ENCODE measurements at regions not wholly inside any gene's neighbourhood (a gene's known extent, or its start where the extent isn't known, plus 50 kb on each side); places are given as distances from the start of the nearest gene placed in this dataset.

- H3K9me3 ChIP-seq (ENCODE audit: control insufficient read depth, insufficient read depth, low read length), result no peaks in the 10 kb centered on the region
- ChIA-PET CTCF (interaction anchor here (1.0 to 1.1 kb wide), 2 partner anchors 135 to 227 kb away, joined by 4 read pairs; no protein-coding TSS in a partner anchor), POLR2A (no interaction called here)
- no peak overlapping the region for H3K4me3 ChIP-seq (ENCODE audit: low read depth, low read length)
- no peak for TF ChIP-seq CTCF (IDR thresholded peaks at IDR 0.05; ENCODE audit: low read depth, low read length)
- no peaks in the 10 kb centered on the region for H3K27me3 ChIP-seq (ENCODE audit: control insufficient read depth, insufficient read depth, low read length)
- no peak overlapping the region for H3K27ac ChIP-seq (ENCODE audit: low read depth, low read length)
- DNase-seq (ENCODE audit: low read depth, low spot score), result no peak
These were observed 136.5 kb upstream of the RBMS3 start for GRCh38 chr3:29144361-29144760.

- no peaks in the 10 kb centered on the region for H3K27me3 ChIP-seq (ENCODE audit: control insufficient read depth, insufficient read depth, low read length)
- CTCF ChIA-PET, result interaction anchor here (1.0 to 1.1 kb wide), 3 partner anchors 135 to 291 kb away, joined by 4 read pairs; no protein-coding TSS in a partner anchor
- H3K4me3 ChIP-seq (ENCODE audit: low read depth, low read length), result no peak overlapping the region
- no peaks in the 10 kb centered on the region for H3K9me3 ChIP-seq (ENCODE audit: control insufficient read depth, insufficient read depth, low read length)
- POLR2A ChIA-PET, result no interaction called here
- TF ChIP-seq CTCF (IDR thresholded peaks at IDR 0.05; ENCODE audit: low read depth, low read length), result peak; percentile 45
- H3K27ac ChIP-seq (ENCODE audit: low read depth, low read length), result no peak overlapping the region
- peak; percentile 34 for DNase-seq (ENCODE audit: low read depth, low spot score)
These were observed 136.1 kb upstream of the RBMS3 start for GRCh38 chr3:29144807-29145206.

- TF ChIP-seq CTCF (IDR thresholded peaks at IDR 0.05; ENCODE audit: low read depth, low read length), result no peak
- H3K4me3 ChIP-seq (ENCODE audit: low read depth, low read length), result no peak overlapping the region
- no peak for DNase-seq (ENCODE audit: low read depth, low spot score)
- H3K27me3 ChIP-seq (ENCODE audit: control insufficient read depth, insufficient read depth, low read length), result no peaks in the 10 kb centered on the region
- CTCF ChIA-PET, result interaction anchor here (1.0 to 1.1 kb wide), 3 partner anchors 134 to 292 kb away, joined by 4 read pairs; no protein-coding TSS in a partner anchor
- no peaks in the 10 kb centered on the region for H3K9me3 ChIP-seq (ENCODE audit: control insufficient read depth, insufficient read depth, low read length)
- no peak overlapping the region for H3K27ac ChIP-seq (ENCODE audit: low read depth, low read length)
- POLR2A ChIA-PET, result no interaction called here
These were observed 135.5 kb upstream of the RBMS3 start for GRCh38 chr3:29145360-29145759.

- Histone ChIP-seq H3K27ac (ENCODE audit: low read depth, low read length) (no peak overlapping the region), H3K4me3 (ENCODE audit: low read depth, low read length) (no peak overlapping the region), H3K9me3 (ENCODE audit: control insufficient read depth, insufficient read depth, low read length) (no peaks in the 10 kb centered on the region), H3K27me3 (ENCODE audit: control insufficient read depth, insufficient read depth, low read length) (no peaks in the 10 kb centered on the region)
- no peak for TF ChIP-seq CTCF (IDR thresholded peaks at IDR 0.05; ENCODE audit: low read depth, low read length)
- ChIA-PET POLR2A (interaction anchor here (0.5 kb wide), 1 partner anchor 128 kb away, joined by 5 read pairs; no protein-coding TSS in a partner anchor), CTCF (interaction anchor here (0.6 to 0.7 kb wide), 3 partner anchors 9 to 710 kb away, joined by 3 to 4 read pairs (median 3); no protein-coding TSS in a partner anchor)
- DNase-seq (ENCODE audit: low read depth, low spot score), result no peak
These were observed 128.5 kb upstream of the RBMS3 start for GRCh38 chr3:29152379-29152778.

GRCh38 chr3:29153811-29154210 lies 127.1 kb upstream of the RBMS3 start:
- CTCF ChIA-PET, result interaction anchor here (0.8 to 1.1 kb wide), 2 partner anchors 12 to 127 kb away, joined by 3 to 4 read pairs; partner anchors contain the start of gene RBMS3
- DNase-seq (ENCODE audit: low read depth, low spot score), result no peak
- no peak for TF ChIP-seq CTCF (IDR thresholded peaks at IDR 0.05; ENCODE audit: low read depth, low read length)
- Histone ChIP-seq H3K4me3 (ENCODE audit: low read depth, low read length) (no peak overlapping the region), H3K27me3 (ENCODE audit: control insufficient read depth, insufficient read depth, low read length) (no peaks in the 10 kb centered on the region), H3K27ac (ENCODE audit: low read depth, low read length) (no peak overlapping the region), H3K9me3 (ENCODE audit: control insufficient read depth, insufficient read depth, low read length) (no peaks in the 10 kb centered on the region)
- POLR2A ChIA-PET, result no interaction called here
